IgD-negative memory B cell (primary cell): ENCODE measurements at regions not wholly inside any gene's neighbourhood (a gene's known extent, or its start where the extent isn't known, plus 50 kb on each side); places are given as distances from the start of the nearest gene placed in this dataset.
"Not testable (repeated sequence)": the region's sequence is repeated elsewhere in the genome, so short reads cannot be mapped to it uniquely, and the experiment has no call there.

Experiments used
- H3K27ac Mint-ChIP-seq, 3 donors: one replicate each; pipeline ENCODE4 v1.8.0; 2020 to 2022; ENCODE audit warnings: mild to moderate bottlenecking in 3 of 3, mixed read lengths in 3 of 3, moderate library complexity in 1 of 3
- H3K27me3 Mint-ChIP-seq: one replicate; pipeline ENCODE4 v1.8.0; 2021; ENCODE audit warnings: mixed read lengths
- H3K36me3 Mint-ChIP-seq: one replicate; pipeline ENCODE4 v1.8.0; 2020; ENCODE audit warnings: mild to moderate bottlenecking, mixed read lengths
- H3K4me1 Mint-ChIP-seq, 3 donors: one replicate each; pipeline ENCODE4 v1.8.0; 2020 to 2022; ENCODE audit warnings: mixed read lengths in 3 of 3, mild to moderate bottlenecking in 1 of 3
- H3K4me3 Mint-ChIP-seq, 4 donors: one replicate each; pipeline ENCODE4 v1.8.0; 2020 to 2022; ENCODE audit warnings: mild to moderate bottlenecking in 4 of 4, mixed read lengths in 4 of 4, moderate library complexity in 3 of 4
- H3K9me3 Mint-ChIP-seq, 3 donors: one replicate each; pipeline ENCODE4 v1.8.0; 2020 to 2021; ENCODE audit warnings: mixed read lengths in 3 of 3, mild to moderate bottlenecking in 1 of 3

DNA sequence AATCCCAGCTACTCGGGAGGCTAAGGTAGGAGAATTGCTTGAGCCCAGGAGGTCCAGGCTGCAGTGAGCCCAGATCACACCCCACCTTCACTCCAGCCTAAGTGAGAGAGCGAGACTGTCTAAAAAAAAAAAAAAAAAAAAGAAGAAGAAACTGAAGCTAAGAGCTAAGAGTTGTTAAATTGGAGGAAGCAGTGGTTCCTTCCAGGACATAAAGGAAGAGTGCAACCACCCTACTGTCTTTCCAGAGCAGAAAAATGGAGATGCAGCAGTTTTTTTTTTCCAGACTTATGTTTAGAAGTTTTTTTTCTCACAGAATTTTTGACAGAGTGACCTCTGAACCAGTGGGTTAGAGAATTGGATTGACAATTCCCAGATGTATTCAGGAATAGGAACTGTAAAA is 88.7 kb downstream of the HLX start:
- H3K36me3 Mint-ChIP-seq, result no peaks in the 10 kb centered on the region
- H3K4me1 Mint-ChIP-seq, result no peaks in the 10 kb centered on the region
- no peak overlapping the region for H3K4me3 Mint-ChIP-seq
- H3K9me3 Mint-ChIP-seq, result peaks cover 2 to 15% (median 5%) of the 10 kb centered on the region in 3 donors
- H3K27me3 Mint-ChIP-seq, result no peaks in the 10 kb centered on the region
- H3K27ac Mint-ChIP-seq, result no peak overlapping the region

DNA sequence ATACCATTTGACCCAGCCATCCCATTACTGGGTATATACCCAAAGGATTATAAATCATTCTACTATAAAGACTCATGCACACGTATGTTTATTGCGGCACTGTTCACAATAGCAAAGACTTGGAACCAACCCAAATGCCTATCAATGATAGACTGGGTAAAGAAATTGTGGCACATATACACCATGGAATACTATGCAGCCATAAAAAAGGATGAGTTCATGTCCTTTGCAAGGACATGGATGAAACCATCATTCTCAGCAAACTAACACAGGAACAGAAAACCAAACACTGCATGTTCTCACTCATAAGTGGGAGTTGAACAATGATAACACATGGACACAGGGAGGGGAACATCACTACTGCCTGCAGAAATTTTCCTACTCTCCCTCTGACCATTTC is 90.0 kb downstream of the HLX start:
- not testable (repeated sequence) for H3K4me3 Mint-ChIP-seq, H3K27me3 Mint-ChIP-seq, H3K36me3 Mint-ChIP-seq, H3K9me3 Mint-ChIP-seq, H3K27ac Mint-ChIP-seq, H3K4me1 Mint-ChIP-seq

DNA sequence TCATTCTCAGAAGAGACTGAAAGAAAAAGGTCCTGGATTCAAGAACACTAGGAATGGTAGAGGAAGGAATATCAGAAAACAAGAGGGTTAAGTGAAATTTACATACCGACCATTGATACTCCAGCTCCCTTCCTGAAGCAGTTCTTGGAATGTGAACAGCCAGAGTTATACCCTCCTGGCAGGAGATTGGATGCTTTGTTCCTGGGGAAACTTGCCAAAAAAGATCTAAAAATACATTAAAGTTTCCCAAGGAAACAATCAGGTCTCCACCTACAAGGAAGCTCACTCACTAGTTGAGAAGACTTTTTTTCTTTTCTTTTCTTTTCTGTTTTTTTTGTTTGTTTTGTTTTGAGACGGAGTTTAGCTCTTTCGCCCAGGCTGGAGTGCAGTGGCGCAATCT is 91.1 kb downstream of the HLX start:
- Mint-ChIP-seq H3K27me3 (no peaks in the 10 kb centered on the region), H3K27ac (no peak overlapping the region), H3K36me3 (peaks cover 3% of the 10 kb centered on the region), H3K9me3 (peaks cover 0 to 6% (median 2%) of the 10 kb centered on the region in 3 donors), H3K4me3 (no peak overlapping the region), H3K4me1 (no peaks in the 10 kb centered on the region)

DNA sequence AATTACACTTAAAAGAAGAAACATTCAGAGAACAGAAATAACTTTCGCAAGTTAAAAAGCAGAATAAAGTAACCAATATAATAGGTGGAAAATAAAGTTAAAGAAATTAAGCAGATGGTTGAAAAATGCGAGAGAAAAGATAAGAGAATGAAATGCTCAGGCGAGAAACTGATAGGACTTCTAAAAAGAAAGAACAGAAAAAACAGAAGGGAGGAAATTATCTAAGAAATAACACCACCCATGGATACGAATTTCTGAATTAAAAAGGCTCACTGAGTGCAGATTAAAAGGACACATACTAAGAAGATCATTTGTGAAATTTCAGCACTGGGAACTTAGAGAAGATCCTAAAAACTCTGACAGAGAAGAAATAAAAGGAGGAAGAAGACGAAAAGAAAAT is 92.0 kb downstream of the HLX start:
- Mint-ChIP-seq H3K4me3 (no peak overlapping the region), H3K27me3 (no peaks in the 10 kb centered on the region)

DNA sequence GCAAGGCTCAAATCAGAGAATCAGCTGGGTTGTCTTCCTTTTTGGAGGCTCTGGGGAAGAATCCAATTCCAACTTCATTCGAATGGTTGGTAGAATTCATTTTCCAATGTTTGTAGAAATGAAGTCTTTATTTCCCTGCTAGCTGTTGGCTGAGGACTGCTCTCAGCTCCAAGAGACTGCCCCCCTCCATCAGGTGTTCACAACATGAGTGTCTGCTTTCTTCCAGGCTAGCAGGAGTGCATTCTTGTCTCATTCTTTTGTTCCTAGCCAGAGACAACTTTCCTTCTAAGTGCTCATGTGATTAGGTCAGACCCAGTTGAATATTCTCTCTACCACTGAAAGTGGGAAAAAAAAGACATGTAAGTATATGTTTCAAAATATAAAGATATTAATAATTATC is 95.2 kb downstream of the HLX start:
- no peak overlapping the region for H3K27ac Mint-ChIP-seq
- H3K36me3 Mint-ChIP-seq, result peaks cover 3% of the 10 kb centered on the region
- no peak overlapping the region for H3K4me3 Mint-ChIP-seq
- H3K9me3 Mint-ChIP-seq, result peaks cover 0 to 6% (median 1%) of the 10 kb centered on the region in 3 donors
- no peaks in the 10 kb centered on the region for H3K4me1 Mint-ChIP-seq
- no peaks in the 10 kb centered on the region for H3K27me3 Mint-ChIP-seq

More for the DNA sequence above, 92.0 kb downstream of the HLX start:
- no peak overlapping the region for H3K27ac Mint-ChIP-seq
- no peaks in the 10 kb centered on the region for H3K4me1 Mint-ChIP-seq
- peaks cover 0 to 6% (median 2%) of the 10 kb centered on the region in 3 donors for H3K9me3 Mint-ChIP-seq
- peaks cover 3% of the 10 kb centered on the region for H3K36me3 Mint-ChIP-seq

DNA sequence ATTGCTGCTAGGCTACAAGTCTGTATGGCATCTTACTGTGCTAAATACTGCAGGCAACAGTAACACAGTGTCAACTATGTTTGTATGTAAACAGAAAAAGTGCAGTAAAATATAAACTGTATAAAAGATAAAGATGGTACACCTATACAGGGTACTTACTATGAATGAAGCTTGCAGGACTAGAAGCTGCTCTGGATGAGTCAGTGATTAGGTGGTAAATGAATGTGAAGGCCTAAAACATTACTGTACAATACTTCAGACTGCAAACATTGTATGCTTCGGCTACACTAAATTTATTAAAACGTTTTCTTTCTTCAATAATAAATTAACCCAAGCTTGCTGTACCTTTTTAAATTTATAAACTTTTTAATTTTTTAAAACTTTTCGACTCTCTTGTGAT is 97.1 kb downstream of the HLX start:
- Mint-ChIP-seq H3K9me3 (peaks cover 0 to 6% (median 0%) of the 10 kb centered on the region in 3 donors), H3K27me3 (no peaks in the 10 kb centered on the region), H3K4me1 (no peaks in the 10 kb centered on the region), H3K27ac (no peak overlapping the region), H3K4me3 (no peak overlapping the region), H3K36me3 (peaks cover 3% of the 10 kb centered on the region)

DNA sequence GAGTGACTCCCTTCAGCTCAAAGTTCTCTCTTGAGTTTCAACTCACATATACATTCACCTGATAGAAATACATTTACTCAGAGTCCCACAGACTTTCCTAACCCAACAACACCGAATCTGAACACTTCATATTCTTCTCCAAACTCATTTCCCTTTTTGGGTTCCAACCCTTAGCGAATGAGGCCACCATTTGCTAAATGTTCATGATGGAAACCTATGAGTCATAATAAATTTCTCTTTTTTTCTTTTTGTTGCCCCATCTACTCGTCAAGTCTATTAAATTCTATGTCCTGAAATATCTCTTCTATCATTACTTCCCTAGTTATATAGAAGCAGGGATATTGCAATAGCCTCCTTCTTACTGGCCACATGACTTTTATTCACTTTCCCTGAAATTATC is 100.1 kb downstream of the HLX start:
- no peaks in the 10 kb centered on the region for H3K4me1 Mint-ChIP-seq
- no peak overlapping the region for H3K27ac Mint-ChIP-seq
- no peaks in the 10 kb centered on the region for H3K9me3 Mint-ChIP-seq
- no peak overlapping the region for H3K4me3 Mint-ChIP-seq
- H3K27me3 Mint-ChIP-seq, result no peaks in the 10 kb centered on the region
- no peaks in the 10 kb centered on the region for H3K36me3 Mint-ChIP-seq

DNA sequence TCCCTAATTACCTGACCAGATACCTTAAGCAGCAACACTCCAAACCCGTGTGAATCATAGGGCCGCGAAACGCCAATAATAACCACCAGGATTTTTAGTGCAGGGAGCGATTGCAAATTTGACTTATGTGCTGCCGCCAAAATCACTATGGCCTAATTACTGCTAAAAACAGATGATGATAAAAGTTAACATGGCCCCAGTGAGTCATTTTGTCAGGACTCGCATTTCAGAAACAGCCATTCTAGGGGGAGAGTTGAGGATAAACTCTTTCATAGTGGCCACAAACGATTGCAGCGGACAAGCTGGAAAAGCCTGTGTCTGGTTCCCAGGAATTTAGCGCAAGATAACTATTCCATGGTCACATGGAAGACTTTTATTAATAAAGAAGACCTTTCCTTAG is 103.4 kb downstream of the HLX start:
- Mint-ChIP-seq H3K27ac (peak overlapping the region in 1 of 3 donors; percentile 51), H3K4me1 (peaks cover 0 to 2% (median 0%) of the 10 kb centered on the region in 3 donors), H3K4me3 (no peak overlapping the region), H3K27me3 (no peaks in the 10 kb centered on the region), H3K36me3 (no peaks in the 10 kb centered on the region), H3K9me3 (peaks cover 0 to 5% (median 0%) of the 10 kb centered on the region in 3 donors)

DNA sequence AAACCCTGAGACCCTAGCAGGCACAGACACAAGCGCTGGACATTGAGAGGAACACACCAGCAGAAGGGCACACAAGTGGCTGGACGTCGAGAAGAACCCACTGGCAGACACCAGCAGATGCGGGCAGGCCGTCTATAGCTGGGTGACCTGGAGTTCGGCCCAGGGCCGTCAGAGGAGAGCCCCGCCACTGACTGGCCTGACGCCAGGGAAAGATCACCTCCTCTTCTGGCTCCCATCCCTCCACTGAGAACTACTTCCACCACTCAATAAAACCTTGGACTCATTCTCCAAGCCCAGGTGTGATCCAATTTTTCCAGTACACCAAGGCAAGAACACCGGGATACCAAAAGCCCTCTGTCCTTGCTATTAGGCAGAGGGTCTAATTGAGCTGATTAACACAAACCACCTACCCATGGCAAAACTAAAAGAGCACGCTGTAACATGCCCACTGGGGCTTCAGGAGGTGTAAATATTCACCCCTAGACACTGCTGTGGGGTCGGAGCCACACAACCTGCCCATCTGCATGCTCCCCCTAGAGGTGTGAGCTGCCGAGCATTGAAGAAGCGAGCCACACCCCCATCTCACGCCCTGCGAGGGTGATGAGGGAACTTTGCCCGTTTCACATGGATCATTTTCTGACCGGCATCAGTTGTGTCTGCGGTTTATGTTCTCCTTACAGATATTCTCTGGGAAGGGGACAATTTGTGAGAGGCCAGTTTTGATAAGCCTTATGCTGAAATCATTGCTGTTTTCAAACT is 104.8 kb downstream of the HLX start:
- Mint-ChIP-seq H3K36me3 (no peaks in the 10 kb centered on the region), H3K27me3 (no peaks in the 10 kb centered on the region), H3K9me3 (peaks cover 4 to 9% (median 9%) of the 10 kb centered on the region in 3 donors), H3K4me3 (peak overlapping the region in 1 of 4 donors; percentile 53), H3K4me1 (peaks cover 0 to 2% (median 0%) of the 10 kb centered on the region in 3 donors), H3K27ac (peak overlapping the region in 1 of 3 donors; percentile 33)

DNA sequence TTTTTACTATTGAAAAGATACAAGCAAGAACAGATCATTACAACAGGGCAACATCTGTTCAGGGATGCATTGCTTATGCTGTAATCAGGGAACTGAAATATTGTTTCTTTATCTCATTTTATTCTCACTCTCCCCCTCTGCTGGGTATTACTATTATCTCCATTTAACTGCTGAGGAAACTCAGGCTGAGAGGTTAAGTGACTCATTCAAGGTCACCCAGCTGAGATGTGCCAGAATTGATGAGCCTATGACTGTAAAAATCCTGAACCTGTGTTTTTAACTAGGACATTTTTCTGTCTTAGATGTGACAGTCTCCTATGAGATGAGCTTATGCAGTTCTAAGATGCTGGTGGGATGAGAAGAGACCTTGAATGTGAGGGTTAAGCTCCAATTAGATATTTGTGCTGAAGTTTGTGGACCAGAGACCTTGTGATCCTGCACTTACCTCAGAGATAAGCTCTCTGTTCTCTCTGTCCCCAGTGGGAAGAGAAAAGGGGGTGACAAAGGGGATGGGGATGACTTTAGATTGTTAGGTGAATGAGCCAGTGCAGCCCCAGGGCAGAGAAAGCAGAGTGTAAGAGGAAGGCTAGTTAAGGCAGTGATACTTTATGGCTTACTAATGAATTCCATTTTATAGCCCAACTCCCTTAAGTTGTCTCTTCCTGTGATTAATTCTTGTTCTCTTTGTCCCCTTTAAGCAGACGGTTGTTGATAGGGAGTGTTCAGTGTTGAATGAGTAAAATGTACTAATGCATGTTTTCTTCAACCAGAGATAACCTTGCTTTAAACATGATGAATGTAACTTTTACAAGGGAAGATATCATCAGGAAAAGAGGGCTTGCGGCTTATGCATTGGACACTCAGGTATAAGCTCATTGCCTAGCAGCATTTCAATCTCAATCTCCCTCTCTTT is 111.4 kb downstream of the HLX start:
- H3K9me3 Mint-ChIP-seq, result peaks cover 4 to 15% (median 14%) of the 10 kb centered on the region in 3 donors
- H3K27ac Mint-ChIP-seq, result peak overlapping the region in 1 of 3 donors; percentile 25
- peaks cover 0 to 3% (median 0%) of the 10 kb centered on the region in 3 donors for H3K4me1 Mint-ChIP-seq

DNA sequence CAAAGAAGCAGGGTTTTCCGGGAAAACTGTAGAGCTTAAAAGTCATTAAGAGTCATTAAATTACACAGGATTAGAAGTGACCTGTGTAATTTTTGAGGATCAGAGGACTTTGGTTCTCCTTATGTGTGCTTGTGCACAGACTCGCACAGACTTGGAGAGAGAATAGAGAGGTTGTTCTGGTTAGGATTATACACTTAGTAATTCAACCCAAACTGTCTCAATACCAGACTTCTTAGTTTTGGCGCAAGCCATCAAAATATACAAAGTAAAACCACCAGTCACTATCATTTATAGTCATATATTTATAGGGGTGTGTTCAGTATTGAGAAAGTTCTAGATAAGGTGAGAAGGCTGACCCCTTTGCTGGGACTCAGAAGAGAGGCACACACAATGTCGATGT is 112.3 kb downstream of the HLX start:
- no peak overlapping the region for H3K27ac Mint-ChIP-seq
- H3K9me3 Mint-ChIP-seq, result peaks cover 4 to 15% (median 14%) of the 10 kb centered on the region in 3 donors
- H3K36me3 Mint-ChIP-seq, result peaks cover 2% of the 10 kb centered on the region
- peaks cover 0 to 2% (median 0%) of the 10 kb centered on the region in 3 donors for H3K4me1 Mint-ChIP-seq
- H3K27me3 Mint-ChIP-seq, result peaks cover 4% of the 10 kb centered on the region
- no peak overlapping the region for H3K4me3 Mint-ChIP-seq

More for the DNA sequence above, 111.4 kb downstream of the HLX start:
- Mint-ChIP-seq H3K4me3 (no peak overlapping the region), H3K27me3 (peaks cover 4% of the 10 kb centered on the region), H3K36me3 (peaks cover 2% of the 10 kb centered on the region)

DNA sequence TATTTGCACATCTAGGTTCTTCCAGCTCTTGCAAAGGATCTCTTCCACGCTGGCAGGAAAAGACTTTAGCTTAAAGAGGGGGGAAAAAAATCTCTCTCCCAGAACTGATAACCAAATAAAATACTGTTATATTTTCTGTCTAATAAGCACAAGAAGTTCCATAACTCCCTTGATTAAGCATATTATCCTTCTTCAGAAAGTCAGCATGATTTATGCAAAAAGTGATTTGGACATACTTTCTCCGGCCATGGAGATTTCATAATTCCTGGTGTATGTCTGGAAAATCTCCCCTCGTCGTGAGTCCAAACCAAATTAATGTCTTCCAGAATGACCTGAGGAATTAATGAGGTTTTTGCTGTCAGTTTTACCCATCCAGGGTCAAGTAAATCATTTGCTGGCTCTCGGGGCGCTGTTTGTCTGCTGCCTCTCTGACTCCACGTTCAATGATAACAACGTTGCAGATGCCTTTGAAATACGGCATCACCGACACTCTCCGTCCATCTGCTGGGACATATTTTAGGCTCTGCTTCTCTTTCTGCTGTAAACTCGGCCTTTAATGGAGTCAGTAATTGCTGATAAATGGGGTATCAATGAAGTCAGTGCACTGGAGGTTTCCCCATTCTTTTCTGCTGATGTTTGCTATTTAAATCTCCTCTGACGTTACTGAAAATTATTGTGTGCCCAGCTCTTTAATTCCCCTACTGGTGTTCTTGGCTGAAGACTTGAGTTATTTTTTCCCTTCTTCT is 112.9 kb downstream of the HLX start:
- no peak overlapping the region for H3K4me3 Mint-ChIP-seq
- H3K27ac Mint-ChIP-seq, result no peak overlapping the region

DNA sequence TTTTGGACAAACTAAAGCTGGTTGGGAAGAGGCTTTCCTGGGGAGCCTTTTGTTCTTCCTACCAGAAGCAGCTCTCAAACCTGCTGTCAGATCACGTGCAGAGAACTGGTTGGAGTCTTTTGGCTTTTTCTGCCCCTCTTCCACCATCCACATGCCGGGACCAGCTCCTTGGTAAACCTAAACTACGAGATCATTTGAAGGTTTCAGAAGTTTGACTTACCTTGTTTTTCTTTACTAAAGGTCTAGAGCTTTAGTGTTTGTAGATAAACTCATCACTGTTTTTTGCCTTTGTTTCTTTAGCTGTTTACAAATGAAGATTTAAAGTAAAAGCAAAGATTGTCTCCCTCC is 113.4 kb downstream of the HLX start:
- peaks cover 4% of the 10 kb centered on the region for H3K27me3 Mint-ChIP-seq
- no peak overlapping the region for H3K4me3 Mint-ChIP-seq
- H3K9me3 Mint-ChIP-seq, result peaks cover 4 to 15% (median 12%) of the 10 kb centered on the region in 3 donors
- H3K4me1 Mint-ChIP-seq, result peaks cover 0 to 2% (median 0%) of the 10 kb centered on the region in 3 donors
- H3K36me3 Mint-ChIP-seq, result peaks cover 2% of the 10 kb centered on the region
- no peak overlapping the region for H3K27ac Mint-ChIP-seq

More for the DNA sequence above, 112.9 kb downstream of the HLX start:
- Mint-ChIP-seq H3K9me3 (peaks cover 4 to 17% (median 15%) of the 10 kb centered on the region in 3 donors), H3K4me1 (peaks cover 0 to 2% (median 0%) of the 10 kb centered on the region in 3 donors), H3K27me3 (peaks cover 4% of the 10 kb centered on the region), H3K36me3 (peaks cover 2% of the 10 kb centered on the region)

DNA sequence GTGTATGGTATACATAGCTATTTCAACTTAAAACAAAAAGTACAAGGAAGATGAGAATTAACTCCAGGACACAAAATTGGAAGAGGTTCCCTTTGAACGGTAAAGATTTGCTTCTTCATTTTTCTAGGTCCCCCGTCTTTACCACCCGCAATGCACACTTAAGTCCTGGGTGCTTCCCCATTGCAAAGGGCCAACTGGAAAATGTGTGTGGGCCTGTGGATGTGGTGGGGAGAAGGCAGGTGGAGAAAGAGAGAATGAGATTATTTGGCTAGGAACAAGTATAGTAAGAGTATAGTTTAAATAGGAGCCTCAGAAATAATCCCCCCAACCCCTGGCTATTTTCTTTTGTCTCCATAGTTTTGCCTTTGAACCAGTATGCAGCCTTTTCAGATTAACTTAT is 115.4 kb downstream of the HLX start:
- H3K27me3 Mint-ChIP-seq, result peaks cover 4% of the 10 kb centered on the region
- H3K4me1 Mint-ChIP-seq, result no peaks in the 10 kb centered on the region
- no peak overlapping the region for H3K4me3 Mint-ChIP-seq
- peaks cover 2% of the 10 kb centered on the region for H3K36me3 Mint-ChIP-seq
- H3K9me3 Mint-ChIP-seq, result peaks cover 0 to 5% (median 0%) of the 10 kb centered on the region in 3 donors
- H3K27ac Mint-ChIP-seq, result no peak overlapping the region

DNA sequence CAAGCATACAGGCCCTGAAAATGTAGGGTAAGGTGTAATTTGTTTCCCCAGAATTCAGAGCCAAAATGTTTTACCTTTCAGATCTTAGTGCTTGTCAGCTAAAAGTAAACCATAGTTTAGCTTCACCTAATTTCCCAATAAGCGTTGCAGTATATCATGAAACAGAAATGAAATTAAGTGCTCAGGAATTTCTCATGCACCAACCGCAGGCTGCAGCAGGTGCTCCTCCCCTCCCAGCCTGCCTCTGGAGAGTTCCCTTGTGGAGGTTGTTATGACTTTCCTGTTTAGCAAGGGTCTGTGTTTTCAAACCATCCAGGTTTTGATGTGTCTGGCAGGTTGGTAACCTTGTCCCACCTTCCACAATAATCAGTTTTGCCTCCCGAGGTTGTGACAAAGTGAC is 118.5 kb downstream of the HLX start:
- Mint-ChIP-seq H3K27ac (no peak overlapping the region), H3K4me3 (no peak overlapping the region), H3K9me3 (peaks cover 0 to 3% (median 0%) of the 10 kb centered on the region in 3 donors), H3K36me3 (no peaks in the 10 kb centered on the region), H3K4me1 (no peaks in the 10 kb centered on the region), H3K27me3 (peaks cover 4% of the 10 kb centered on the region)
